ENCODE measurements at regions not wholly inside any gene's neighbourhood (a gene's known extent, or its start where the extent isn't known, plus 50 kb on each side); places are given as distances from the start of the nearest gene placed in this dataset.
A peak's percentile ranks its signal among the peaks of the same experiment; 100 is the strongest.
"Not testable (repeated sequence)": the region's sequence is repeated elsewhere in the genome, so short reads cannot be mapped to it uniquely, and the experiment has no call there.

GRCh38 chr6:27045131-27045530, 202.4 kb upstream of the PRSS16 start:
- H3K27me3 ChIP-seq (ENCODE audit: control insufficient read depth, insufficient read depth, low read length); H3K4me3 ChIP-seq (ENCODE audit: insufficient read depth, low read depth, low read length); H3K36me3 ChIP-seq (replicated peaks; ENCODE audit: control insufficient read depth, insufficient read depth, low read length); DNase-seq: not testable (repeated sequence)

- not testable (repeated sequence) for H3K36me3 ChIP-seq (replicated peaks; ENCODE audit: control insufficient read depth, insufficient read depth, low read length); DNase-seq; H3K4me3 ChIP-seq (ENCODE audit: insufficient read depth, low read depth, low read length); H3K27me3 ChIP-seq (ENCODE audit: control insufficient read depth, insufficient read depth, low read length)
Observed at GRCh38 chr6:27047725-27048124, 199.8 kb upstream of the PRSS16 start.

- Histone ChIP-seq H3K27me3 (ENCODE audit: control insufficient read depth, insufficient read depth, low read length) (no peaks in the 10 kb centered on the region), H3K4me3 (ENCODE audit: insufficient read depth, low read depth, low read length) (peak overlapping the region; percentile 1; the same call in 1 of the 2 replicates), H3K36me3 (replicated peaks; ENCODE audit: control insufficient read depth, insufficient read depth, low read length) (no peaks in the 10 kb centered on the region)
- DNase-seq: peak; percentile 18
Observed at GRCh38 chr6:27049863-27050781, 197.4 kb upstream of the PRSS16 start.

- H3K4me3 ChIP-seq (ENCODE audit: insufficient read depth, low read depth, low read length); DNase-seq; H3K36me3 ChIP-seq (replicated peaks; ENCODE audit: control insufficient read depth, insufficient read depth, low read length); H3K27me3 ChIP-seq (ENCODE audit: control insufficient read depth, insufficient read depth, low read length): not testable (repeated sequence)
Observed at GRCh38 chr6:27052082-27052730, 195.3 kb upstream of the PRSS16 start.

- Histone ChIP-seq H3K4me3 (ENCODE audit: insufficient read depth, low read depth, low read length) (no peak overlapping the region), H3K27me3 (ENCODE audit: control insufficient read depth, insufficient read depth, low read length) (no peaks in the 10 kb centered on the region), H3K36me3 (replicated peaks; ENCODE audit: control insufficient read depth, insufficient read depth, low read length) (no peaks in the 10 kb centered on the region)
- DNase-seq: no peak
Observed at GRCh38 chr6:27052731-27053082, 194.8 kb upstream of the PRSS16 start.

GRCh38 chr6:27053738-27054137, 193.8 kb upstream of the PRSS16 start:
- DNase-seq: no peak
- H3K36me3 ChIP-seq (replicated peaks; ENCODE audit: control insufficient read depth, insufficient read depth, low read length): no peaks in the 10 kb centered on the region
- no peaks in the 10 kb centered on the region for H3K27me3 ChIP-seq (ENCODE audit: control insufficient read depth, insufficient read depth, low read length)
- H3K4me3 ChIP-seq (ENCODE audit: insufficient read depth, low read depth, low read length): no peak overlapping the region

GRCh38 chr6:27056615-27057014, 190.9 kb upstream of the PRSS16 start:
- DNase-seq: no peak
- no peaks in the 10 kb centered on the region for H3K36me3 ChIP-seq (replicated peaks; ENCODE audit: control insufficient read depth, insufficient read depth, low read length)

GRCh38 chr6:27059621-27060425, 187.7 kb upstream of the PRSS16 start:
- Histone ChIP-seq H3K36me3 (replicated peaks; ENCODE audit: control insufficient read depth, insufficient read depth, low read length) (no peaks in the 10 kb centered on the region), H3K27me3 (ENCODE audit: control insufficient read depth, insufficient read depth, low read length) (no peaks in the 10 kb centered on the region), H3K4me3 (ENCODE audit: insufficient read depth, low read depth, low read length) (no peak overlapping the region)
- DNase-seq: no peak

More at GRCh38 chr6:27056615-27057014, 190.9 kb upstream of the PRSS16 start:
- Histone ChIP-seq H3K4me3 (ENCODE audit: insufficient read depth, low read depth, low read length) (no peak overlapping the region), H3K27me3 (ENCODE audit: control insufficient read depth, insufficient read depth, low read length) (no peaks in the 10 kb centered on the region)

GRCh38 chr6:27061235-27061993, 186.1 kb upstream of the PRSS16 start:
- H3K4me3 ChIP-seq (ENCODE audit: insufficient read depth, low read depth, low read length): no peak overlapping the region
- H3K27me3 ChIP-seq (ENCODE audit: control insufficient read depth, insufficient read depth, low read length): no peaks in the 10 kb centered on the region
- no peak for DNase-seq
- no peaks in the 10 kb centered on the region for H3K36me3 ChIP-seq (replicated peaks; ENCODE audit: control insufficient read depth, insufficient read depth, low read length)

GRCh38 chr6:27062755-27063154, 184.7 kb upstream of the PRSS16 start:
- Histone ChIP-seq H3K4me3 (ENCODE audit: insufficient read depth, low read depth, low read length) (no peak overlapping the region), H3K36me3 (replicated peaks; ENCODE audit: control insufficient read depth, insufficient read depth, low read length) (no peaks in the 10 kb centered on the region), H3K27me3 (ENCODE audit: control insufficient read depth, insufficient read depth, low read length) (no peaks in the 10 kb centered on the region)
- DNase-seq: no peak

GRCh38 chr6:27065183-27065582, 182.3 kb upstream of the PRSS16 start:
- H3K36me3 ChIP-seq (replicated peaks; ENCODE audit: control insufficient read depth, insufficient read depth, low read length): no peaks in the 10 kb centered on the region
- no peak for DNase-seq
- no peaks in the 10 kb centered on the region for H3K27me3 ChIP-seq (ENCODE audit: control insufficient read depth, insufficient read depth, low read length)

GRCh38 chr6:27066381-27066780, 181.1 kb upstream of the PRSS16 start:
- no peaks in the 10 kb centered on the region for H3K36me3 ChIP-seq (replicated peaks; ENCODE audit: control insufficient read depth, insufficient read depth, low read length)
- DNase-seq: peak; percentile 15
- H3K4me3 ChIP-seq (ENCODE audit: insufficient read depth, low read depth, low read length): no peak overlapping the region

More at GRCh38 chr6:27065183-27065582, 182.3 kb upstream of the PRSS16 start:
- no peak overlapping the region for H3K4me3 ChIP-seq (ENCODE audit: insufficient read depth, low read depth, low read length)

GRCh38 chr6:27066802-27067201, 180.7 kb upstream of the PRSS16 start:
- H3K4me3 ChIP-seq (ENCODE audit: insufficient read depth, low read depth, low read length): no peak overlapping the region
- no peak for DNase-seq
- no peaks in the 10 kb centered on the region for H3K27me3 ChIP-seq (ENCODE audit: control insufficient read depth, insufficient read depth, low read length)
- H3K36me3 ChIP-seq (replicated peaks; ENCODE audit: control insufficient read depth, insufficient read depth, low read length): no peaks in the 10 kb centered on the region

More at GRCh38 chr6:27066381-27066780, 181.1 kb upstream of the PRSS16 start:
- H3K27me3 ChIP-seq (ENCODE audit: control insufficient read depth, insufficient read depth, low read length): no peaks in the 10 kb centered on the region

- Histone ChIP-seq H3K4me3 (ENCODE audit: insufficient read depth, low read depth, low read length) (no peak overlapping the region), H3K36me3 (replicated peaks; ENCODE audit: control insufficient read depth, insufficient read depth, low read length) (no peaks in the 10 kb centered on the region), H3K27me3 (ENCODE audit: control insufficient read depth, insufficient read depth, low read length) (no peaks in the 10 kb centered on the region)
- no peak for DNase-seq
Observed at GRCh38 chr6:27073441-27073840, 174.1 kb upstream of the PRSS16 start.
